ENCODE measurements at regions not wholly inside any gene's neighbourhood (a gene's known extent, or its start where the extent isn't known, plus 50 kb on each side); places are given as distances from the start of the nearest gene placed in this dataset.

DNA sequence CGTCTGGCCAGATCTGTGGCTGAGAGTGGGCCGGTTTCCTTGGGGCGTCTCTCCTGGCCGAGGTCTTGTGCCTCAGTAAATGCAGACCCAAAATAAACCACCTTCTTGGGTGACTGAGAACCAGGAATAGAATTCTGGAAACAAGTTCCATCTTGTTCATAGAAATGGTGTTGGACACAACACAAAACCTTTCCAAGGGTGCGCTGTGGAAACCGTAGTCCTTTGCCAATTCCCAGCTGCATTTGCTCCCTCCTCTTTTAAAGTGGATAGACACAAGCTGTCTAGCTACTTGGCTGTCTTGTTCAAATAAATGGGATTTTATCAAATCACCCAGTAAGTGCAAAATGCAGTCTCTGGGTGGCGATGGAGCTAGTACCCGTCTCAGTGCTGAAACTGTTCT, 300.2 kb downstream of the SHANK2 start:
- Histone ChIP-seq H3K36me3 (no peaks in the 10 kb centered on the region), H3K9me3 (no peaks in the 10 kb centered on the region), H3K27ac (no peak overlapping the region), H3K4me1 (no peaks in the 10 kb centered on the region), H3K27me3 (peaks cover 0 to 19% of the 10 kb centered on the region in 2 donors), H3K4me3 (no peak overlapping the region)
- TF ChIP-seq, protein P1, sequence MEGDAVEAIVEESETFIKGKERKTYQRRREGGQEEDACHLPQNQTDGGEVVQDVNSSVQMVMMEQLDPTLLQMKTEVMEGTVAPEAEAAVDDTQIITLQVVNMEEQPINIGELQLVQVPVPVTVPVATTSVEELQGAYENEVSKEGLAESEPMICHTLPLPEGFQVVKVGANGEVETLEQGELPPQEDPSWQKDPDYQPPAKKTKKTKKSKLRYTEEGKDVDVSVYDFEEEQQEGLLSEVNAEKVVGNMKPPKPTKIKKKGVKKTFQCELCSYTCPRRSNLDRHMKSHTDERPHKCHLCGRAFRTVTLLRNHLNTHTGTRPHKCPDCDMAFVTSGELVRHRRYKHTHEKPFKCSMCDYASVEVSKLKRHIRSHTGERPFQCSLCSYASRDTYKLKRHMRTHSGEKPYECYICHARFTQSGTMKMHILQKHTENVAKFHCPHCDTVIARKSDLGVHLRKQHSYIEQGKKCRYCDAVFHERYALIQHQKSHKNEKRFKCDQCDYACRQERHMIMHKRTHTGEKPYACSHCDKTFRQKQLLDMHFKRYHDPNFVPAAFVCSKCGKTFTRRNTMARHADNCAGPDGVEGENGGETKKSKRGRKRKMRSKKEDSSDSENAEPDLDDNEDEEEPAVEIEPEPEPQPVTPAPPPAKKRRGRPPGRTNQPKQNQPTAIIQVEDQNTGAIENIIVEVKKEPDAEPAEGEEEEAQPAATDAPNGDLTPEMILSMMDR (IDR thresholded peaks at IDR 0.05) = no peak
- intact Hi-C loops (cut with DNase I; ENCODE audit: low total_unique reads) = no loop called here
- no peak for DNase-seq

DNA sequence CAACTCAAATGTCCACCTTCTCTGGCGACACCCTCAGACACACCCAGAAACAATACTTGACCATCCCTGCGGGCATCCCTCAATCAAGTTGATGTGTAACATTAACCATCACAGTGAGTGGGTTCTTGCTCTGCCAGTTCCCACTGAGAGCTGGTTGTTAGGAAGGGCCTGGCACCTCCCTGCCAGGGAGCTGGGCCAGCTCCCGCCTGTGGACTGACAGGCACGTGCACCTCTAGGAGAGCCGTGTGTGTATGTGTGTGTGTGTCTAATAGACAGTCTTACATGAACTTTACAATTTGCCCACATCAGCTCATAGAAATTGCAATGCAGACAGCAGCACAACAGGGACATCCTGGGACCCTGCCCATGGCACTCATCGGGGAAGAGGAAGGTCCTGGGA, 298.7 kb downstream of the SHANK2 start:
- intact Hi-C loops (cut with DNase I; ENCODE audit: low total_unique reads) = no loop called here

DNA sequence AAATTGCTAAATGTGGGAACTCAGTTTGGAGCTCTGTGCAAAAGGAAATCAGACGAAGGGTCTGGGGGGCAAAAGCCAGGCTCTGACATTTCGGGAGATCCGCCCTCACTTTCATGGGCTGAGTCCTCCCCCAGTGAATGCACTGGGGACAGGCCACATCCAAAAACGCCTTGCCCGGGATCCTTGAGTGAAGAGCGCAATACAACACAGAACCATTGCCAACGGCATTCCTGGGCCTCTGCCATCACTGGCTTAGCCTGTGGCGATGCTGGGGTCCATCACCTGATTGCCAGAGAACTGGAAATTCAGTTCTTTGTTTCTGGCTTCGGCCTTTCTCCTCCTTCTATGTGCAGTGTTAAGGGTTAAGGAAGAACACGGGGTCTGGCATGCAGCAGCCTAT, 297.9 kb downstream of the SHANK2 start:
- no peaks in the 10 kb centered on the region for H3K9me3 ChIP-seq
- intact Hi-C loops (cut with DNase I; ENCODE audit: low total_unique reads) = no loop called here

More for the DNA sequence above, 298.7 kb downstream of the SHANK2 start:
- TF ChIP-seq, protein P1 (IDR thresholded peaks at IDR 0.05) = no peak
- Histone ChIP-seq H3K4me3 (no peak overlapping the region), H3K9me3 (no peaks in the 10 kb centered on the region), H3K4me1 (no peaks in the 10 kb centered on the region), H3K36me3 (no peaks in the 10 kb centered on the region), H3K27ac (no peak overlapping the region), H3K27me3 (peaks cover 0 to 14% of the 10 kb centered on the region in 2 donors)
- DNase-seq = no peak

More for the DNA sequence above, 297.9 kb downstream of the SHANK2 start:
- DNase-seq = no peak
- Histone ChIP-seq H3K4me1 (no peaks in the 10 kb centered on the region), H3K27ac (no peak overlapping the region), H3K4me3 (no peak overlapping the region), H3K27me3 (peaks cover 0 to 9% of the 10 kb centered on the region in 2 donors), H3K36me3 (no peaks in the 10 kb centered on the region)
- TF ChIP-seq, protein P1 (IDR thresholded peaks at IDR 0.05) = no peak
